Kidney glomerular epithelial cell (primary cell): ENCODE measurements at regions not wholly inside any gene's neighbourhood (a gene's known extent, or its start where the extent isn't known, plus 50 kb on each side); places are given as distances from the start of the nearest gene placed in this dataset.

Experiments
- DNase-seq: peaks from one replicate; lab custom pipeline; 2025; lab: John Stamatoyannopoulos, UW

DNA sequence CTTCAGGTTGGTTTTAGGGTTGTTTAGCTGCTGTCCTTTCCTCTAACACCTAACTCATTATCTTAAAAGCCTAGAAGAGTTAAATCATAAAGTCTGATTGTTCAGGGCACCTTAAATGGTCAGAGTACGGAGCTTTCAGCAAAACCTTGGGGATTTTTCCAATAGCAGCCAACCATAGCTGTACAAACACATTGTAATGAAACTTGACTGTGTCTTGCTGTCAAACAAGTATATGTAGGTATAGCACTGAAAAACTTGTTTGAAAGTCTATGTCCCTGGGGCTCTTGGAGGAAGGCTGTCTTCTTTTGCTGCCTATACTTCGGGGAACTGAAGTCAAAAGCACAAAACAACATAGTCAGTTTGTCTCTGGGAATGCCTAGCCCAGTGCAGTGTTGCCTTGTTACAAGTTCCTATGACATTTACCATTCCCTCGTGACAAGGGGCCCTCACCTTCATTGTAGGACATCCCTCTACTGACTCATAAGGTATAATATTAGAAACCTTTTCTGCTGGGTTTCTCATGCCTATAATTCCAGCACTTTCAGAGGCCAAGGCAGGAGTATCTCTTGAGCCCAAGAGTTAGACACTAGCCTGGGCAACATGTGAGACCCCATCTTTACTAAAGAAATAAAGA lies 474.5 kb upstream of the NBEA start:
- peak; percentile 8 for DNase-seq

DNA sequence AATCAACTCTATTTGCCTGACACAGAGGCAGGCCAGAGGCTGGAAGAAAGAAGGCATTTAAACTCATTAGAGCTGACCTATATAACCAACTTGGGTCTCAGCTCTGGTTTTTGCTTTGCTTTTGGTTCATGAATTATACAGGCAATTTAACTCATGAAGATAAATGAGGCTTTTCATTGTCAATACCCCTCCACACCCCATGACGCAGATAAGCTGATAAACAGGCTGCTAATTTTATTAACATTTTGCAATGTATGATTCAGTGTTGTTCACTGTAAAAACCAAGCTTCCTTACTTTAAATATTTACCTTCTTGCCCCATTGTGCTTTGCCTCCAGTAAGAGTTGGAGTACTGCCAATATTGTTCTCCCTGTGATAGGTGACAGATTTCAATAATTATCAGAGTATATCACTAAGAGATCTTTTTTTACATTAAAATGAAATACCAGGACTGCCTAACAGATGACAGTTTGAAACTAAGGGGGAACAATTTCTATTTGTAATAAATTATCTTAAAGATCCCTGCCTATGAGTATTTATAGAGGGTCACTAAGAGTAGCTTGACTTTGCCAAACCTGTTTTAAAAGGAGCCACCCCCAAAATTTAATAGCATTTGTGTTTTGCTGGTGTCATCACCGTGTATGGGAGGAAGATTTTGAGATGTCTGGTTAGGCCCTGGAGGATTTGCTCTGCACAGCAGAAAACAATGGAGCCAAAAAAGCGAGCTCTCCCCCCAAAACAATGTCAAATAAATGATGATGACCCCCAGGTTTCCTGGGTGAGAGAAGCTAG lies 472.7 kb upstream of the NBEA start:
- peak; percentile 51 for DNase-seq

DNA sequence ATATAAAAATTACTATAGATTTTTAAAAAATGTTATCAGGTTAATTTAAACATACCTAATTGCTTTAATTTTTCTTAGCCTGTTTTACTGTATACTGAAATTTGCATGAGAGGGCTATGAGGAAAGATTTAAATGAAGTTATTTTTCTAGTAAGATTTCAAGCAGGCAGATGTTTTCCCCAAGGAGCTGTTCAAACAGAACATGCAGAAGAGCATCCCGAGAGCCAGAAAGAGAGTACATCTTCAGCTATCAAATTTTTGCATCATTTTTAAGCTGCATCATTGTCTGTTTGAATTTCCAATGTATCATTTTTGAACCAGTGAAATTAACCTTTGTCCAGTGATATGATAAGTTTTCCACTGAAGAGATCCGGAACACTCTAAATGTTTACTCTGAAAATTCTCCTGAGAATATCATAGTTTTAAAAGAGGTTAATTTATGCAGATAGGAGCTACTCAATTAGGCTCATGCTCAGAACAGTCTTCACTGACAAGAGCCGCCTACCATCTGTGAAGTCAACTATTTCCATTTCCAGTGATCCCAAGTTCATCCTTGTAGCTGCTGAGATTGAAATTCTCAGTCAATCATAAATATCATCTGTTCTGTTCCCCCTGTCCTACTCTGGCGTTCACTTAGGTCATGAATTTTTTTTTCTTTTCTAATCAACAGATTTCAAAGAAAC lies 467.7 kb upstream of the NBEA start:
- no peak for DNase-seq

DNA sequence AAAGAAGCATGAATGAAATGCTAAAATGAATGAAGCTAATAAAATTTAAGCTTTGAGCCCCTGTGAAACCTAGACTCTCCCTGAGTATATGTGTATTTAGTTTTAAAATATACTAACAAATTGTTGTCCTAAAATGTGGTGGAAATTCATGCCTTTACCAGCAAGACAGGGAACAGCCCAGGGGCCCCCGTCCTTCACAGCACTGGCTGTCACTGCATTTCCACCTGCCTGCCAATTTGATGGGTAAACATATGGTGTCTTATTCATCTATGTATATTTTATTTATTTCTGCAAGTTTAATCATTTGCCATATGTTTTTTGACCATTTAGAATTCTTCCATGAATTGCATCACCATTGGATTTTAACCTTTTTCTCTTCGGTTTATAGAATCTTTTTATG lies 463.7 kb upstream of the NBEA start:
- DNase-seq = no peak

DNA sequence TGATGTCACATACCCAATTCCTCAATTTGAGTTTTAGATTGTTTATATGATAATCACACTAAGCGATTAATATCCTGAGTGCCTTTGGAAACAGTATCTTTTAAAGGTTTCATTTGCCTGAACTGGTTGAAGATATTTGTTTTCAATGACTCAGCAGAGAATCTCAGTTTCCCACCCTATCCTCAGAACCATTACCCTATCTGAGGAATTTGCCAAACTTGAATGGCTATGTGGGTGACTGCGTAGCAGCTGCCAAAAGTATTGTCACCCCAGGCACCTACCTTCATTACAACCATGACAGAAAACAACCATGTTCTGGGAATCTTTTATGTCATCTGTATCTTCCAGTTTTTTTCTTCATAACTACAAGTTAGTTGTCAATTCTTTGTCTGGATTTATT lies 440.1 kb upstream of the NBEA start:
- no peak for DNase-seq

DNA sequence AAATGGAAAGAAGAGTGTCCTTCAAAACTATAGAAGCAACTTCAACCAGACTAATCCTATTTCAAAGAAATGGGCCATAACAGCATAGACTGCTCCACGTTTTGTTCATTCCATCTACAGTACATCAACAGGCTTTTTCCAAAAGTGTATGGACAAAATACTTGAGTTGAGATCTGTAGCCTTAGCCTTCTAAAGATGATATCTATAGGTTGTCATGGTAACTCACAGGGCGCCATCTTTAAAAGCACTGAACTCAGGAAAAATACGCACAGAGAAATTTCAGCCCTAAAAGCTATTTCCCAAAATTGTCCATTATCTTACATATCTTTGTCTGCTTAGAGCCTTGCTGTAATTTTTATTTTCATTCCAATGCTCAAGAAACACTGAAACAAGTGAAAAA lies 439.4 kb upstream of the NBEA start:
- DNase-seq = no peak

DNA sequence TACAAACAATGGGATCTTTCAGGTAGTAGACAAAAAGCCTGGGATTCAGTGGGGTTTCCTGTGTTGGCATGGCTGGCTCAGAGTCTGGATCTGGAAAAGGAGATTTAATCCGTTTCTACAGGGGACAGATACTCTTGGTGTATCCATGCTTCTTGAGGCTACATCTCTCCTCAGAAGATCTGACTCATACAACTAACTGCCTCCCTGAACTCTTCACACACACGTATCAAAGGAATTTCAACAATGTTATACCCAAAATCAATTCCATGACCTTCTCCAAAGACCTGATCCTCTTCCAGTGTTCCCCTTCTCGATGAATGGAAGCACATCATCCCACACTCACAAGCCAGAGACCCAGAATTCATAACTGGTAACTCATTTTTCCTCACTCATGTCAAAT lies 435.3 kb upstream of the NBEA start:
- peak; percentile 3 for DNase-seq

DNA sequence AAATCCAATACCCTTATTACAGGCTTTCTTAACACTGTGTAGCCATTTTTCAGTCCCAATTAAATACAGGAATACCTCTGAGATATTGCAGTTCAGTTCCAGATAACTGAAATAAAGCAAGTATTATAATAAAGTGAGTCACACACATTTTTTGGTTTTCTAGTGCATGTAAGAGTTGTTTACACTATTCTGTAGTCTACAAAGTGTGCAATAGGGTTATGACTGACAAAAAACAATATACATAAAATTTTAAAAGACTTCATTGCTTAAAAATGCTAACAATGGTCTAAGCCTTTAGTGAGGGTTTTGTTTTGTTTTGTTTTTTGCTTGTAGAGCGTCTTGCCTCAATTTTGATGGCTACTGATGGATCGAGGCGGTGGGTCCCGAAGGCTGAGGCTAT lies 434.4 kb upstream of the NBEA start:
- no peak for DNase-seq

DNA sequence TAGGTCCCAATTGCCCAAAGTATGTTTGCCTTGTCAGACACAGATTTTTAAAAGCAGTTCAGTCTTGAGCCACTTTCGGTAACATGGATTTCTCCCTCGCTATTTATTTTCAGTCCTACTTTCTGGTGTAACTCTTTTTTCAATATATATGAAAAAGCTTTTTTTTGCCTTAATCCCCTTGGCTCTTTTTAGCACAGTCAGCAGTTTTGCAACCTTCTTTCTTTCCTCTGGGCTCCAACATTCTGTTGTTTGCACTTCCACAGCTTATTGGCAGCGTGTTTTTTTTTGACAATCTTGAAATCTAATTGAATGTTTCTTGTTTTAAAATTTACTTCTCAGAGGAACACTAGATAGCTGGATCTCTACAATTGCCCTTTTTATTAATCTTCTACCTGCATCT lies 429.3 kb upstream of the NBEA start:
- DNase-seq = no peak

DNA sequence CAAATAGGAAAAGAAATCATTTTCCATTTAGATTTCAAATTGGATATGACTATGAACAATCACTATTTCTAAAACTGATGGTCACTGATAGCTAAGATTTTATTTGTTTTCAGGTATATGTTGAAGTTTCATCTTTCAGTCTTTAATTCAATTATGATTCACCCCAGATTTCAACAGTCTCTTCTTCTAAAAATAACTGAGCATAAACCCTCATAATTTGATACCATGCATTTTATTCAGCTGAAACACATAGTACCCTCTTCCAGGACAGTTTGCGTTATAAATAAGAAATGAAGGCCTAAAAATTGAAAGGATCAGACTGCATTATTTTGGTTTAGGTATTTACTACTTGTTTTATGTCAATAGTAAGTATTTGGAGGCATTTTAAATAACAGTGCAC lies 428.5 kb upstream of the NBEA start:
- no peak for DNase-seq

DNA sequence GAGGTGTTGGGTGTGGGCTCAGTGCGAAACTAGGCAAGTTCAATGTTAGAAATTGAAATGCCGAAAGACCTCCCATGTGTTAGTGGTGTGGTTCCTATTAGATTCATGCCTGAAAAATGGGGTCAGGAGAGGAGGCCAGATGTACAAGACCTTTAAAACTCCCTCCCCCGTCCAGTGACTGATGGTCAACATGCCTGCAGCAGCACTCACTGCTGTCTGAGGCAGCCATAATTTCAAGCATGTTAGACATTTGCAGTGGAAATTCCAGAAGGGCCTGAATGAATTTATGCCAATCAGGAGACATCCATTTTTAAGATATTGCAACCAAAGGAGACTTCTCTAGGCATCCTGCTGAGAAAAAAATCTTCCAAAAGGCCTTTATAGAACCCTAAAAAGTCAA lies 426.9 kb upstream of the NBEA start:
- no peak for DNase-seq

DNA sequence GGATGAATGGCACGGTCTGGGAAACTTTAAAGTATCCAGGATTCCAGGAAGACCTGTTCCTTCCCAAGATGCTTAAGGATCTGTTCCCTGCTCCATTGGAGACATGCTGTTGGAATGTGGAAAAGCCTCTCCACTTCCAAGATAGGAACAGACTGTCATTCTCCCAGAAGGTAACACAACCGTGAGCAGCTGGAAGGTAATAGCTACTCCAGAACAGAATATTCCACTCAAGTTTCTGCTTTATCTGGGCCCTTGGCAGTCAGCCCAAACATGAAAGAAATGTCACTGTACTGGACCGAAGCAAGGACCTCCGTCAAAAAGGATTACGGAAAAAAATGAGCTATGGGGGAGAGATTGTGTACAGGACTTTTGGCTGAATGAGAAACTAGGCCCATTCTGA lies 420.9 kb upstream of the NBEA start:
- DNase-seq = no peak

DNA sequence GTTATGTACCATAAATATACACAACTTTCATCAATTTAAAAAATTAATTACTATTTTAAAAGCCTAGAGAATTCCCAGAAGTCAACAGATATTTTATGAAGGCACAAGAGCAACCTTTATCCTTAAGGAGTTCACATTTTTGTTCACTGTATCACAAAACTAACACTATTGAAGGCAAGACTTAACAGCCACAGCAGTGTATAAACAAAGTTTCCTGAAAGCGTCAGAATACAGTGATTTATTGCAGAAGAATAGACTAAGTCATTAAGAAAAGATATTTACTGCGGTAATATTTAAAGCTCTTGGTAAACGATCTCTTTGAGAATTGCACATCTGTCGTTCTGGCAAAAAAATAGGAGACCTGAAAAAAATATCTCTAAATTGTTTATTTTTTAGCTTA lies 419.3 kb upstream of the NBEA start:
- peak; percentile 35 for DNase-seq

DNA sequence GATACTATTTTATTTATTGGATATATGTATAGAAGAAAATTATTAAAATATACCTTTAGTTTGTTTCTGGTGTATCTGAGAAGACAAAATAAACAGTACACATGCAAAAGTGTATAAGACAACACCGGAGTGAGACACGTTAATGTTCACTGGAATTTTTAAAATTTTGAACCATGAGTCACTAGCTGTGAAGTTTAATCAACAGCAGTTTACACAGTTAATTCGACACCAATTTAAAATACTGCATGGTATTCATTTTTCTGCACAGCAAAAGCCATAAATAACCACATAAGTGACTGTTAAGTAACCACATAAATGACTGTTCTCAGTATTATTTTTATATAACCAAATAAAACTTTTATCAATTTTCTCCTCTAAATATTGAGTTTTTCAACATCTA lies 418.7 kb upstream of the NBEA start:
- no peak for DNase-seq

DNA sequence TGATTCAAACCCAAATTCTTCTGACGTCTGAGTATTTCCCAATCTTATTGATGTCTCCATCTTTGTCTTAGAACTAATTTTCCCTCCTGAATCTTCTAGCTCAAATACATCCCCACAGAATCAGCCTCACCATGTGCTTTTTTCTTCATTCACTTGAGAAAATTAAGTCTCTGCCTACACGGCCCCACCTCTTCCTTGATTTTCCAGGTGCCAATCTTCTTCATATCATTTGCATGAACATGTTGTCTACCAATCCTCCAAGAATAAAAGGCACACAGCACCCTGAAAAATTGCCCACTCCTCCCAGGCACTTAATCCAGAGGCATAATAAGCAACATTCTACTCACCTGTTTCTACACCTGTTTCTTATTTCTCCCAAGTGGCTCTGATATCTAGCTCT lies 408.1 kb upstream of the NBEA start:
- no peak for DNase-seq

DNA sequence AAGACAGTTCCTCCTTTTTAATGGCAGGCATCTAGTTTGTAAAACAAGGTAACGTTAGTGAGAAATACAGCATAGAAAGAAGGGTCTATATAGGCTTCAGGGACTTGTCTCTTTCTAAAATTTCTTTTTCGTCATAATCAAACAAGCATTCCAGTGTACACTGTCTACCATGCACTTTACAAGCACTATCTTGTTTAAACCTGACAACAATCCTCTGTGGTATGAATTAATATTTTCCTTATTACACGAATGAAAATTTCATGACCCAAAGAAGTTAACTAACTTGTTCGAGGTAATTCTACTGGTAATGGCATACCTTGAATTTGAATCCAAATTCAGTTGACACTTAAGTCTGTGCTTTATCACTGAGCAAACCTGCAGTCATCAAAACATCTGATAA lies 399.7 kb upstream of the NBEA start:
- no peak for DNase-seq

DNA sequence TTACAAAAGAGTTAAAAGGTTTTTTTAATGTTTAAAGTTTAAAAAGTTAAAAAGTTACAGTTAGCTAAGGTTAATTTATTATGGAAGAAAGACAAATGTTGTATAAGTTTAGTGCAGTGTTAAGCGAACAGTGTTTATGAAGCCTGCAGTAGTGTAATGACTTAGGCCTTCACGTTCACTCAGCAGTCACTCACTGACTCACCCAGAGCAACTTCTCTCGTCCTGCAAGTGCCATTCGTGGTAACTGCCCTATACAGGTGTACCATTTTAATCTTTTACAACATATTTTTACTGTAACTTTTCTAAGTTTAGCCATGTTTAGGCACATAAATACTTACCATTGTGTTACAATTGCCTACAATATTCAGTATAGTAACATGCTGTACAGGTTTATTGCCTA lies 398.2 kb upstream of the NBEA start:
- no peak for DNase-seq

DNA sequence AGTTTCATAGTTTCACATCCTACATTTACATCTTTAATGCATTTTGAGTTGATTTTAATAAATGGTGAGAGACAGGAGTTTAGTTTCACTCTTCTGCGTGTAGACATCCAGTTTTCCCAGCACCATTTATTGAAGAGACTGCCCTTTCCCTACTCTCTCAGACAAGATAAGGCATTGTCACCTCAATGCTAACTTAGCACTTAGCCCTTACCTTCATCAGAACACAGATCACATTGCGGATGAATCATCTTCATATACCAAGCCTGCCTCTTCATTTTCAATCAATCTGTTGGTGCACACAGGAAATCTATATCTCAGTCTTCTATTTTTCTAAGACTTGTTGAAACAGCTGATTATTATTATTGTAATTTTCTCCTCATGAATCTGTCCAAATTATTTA lies 396.6 kb upstream of the NBEA start:
- DNase-seq = no peak

DNA sequence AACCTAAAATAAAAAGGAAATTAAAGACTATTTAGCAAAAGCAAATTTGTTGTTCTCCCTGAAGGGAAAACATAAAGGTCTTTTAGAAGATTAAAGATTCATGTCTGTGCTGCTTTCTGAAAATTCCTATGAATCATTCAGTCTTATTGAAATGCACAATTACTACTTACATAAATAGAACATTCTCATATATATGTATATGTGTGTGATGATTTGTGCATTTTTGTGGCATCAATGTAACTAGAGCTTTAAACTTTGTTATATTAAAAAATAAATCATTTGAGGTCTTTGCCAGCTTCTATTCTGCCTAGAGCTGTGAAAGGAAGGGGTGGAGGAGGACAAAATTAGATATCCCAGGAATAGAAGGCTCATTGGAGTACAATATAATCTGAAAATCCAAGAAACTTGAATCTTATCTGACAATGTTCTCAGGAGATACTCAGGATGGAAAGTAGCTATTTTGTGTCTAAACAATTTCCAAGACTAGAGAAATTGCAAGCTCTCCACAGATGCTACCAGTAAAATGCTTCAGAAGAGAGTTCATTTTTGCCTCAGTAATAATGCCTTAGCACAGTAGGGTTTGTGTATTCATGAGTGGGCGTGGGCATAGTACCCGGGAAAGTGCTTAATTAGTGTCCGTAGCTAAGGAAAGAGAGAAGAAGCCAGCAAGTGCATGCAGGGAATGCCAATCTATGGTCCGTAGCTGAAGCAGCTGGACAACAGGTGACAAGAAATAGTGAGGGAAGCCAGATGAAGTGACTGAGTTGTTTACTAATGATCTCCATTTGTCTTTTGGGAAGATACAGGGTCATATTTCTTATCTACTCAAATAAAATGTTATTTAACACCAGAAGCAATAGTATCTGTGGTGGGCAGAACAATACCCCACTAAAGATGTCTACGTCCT lies 395.5 kb upstream of the NBEA start:
- no peak for DNase-seq

DNA sequence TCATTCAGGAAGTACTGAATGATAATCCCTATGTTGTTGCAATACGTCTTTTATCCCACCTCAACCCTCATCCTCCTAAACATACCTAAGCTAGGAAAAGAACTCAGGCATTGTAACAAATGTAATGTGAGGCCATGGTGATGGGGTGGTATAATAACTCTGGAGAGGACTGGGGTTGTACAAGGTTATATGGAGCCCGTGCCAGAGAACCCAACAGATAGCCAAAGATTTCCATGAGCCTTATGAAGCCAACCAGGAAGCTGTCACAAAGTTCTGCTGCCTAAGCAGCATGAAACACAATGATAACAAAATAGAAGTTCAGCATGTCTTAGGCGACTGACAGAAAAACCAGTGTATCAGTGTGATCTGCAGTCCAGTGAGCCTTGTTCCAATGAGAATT lies 394.1 kb upstream of the NBEA start:
- DNase-seq = no peak

DNA sequence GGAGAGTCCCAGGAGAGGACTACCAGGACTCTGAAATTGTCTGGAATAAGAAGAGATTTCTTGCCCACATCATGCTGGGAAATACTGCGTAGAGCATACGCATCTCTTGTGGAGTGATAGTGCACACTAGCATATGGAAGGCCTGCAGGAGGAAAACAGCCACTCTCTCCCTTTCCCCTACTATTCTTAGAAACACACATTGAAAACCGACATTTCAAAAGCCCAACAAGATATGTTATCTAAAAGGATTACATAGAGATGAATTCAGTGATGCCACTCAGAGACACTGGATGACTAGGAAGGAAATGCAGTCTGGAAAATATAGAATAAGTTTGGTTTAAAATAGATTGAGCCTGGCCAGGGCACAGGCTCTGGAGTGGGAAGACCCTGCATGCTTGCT lies 388.7 kb upstream of the NBEA start:
- DNase-seq = no peak

DNA sequence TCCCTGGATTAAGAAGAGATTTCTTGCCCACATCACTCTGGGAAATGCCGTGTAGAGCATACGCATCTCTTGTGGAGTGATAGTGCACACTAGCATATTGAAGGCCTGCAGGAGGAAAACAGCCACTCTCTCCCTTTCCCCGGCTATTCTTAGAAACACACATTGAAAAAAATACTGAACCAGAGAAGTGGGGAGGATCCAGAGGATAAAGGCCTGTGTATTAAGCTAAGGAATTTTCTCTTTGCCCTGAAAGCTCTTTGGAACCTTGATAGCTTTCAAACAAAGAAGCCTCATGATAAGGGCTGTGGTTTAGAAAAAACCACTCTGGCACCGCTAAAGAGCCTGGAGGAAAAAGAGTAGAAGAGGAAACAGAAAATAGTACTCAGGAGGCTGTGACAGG lies 386.1 kb upstream of the NBEA start:
- no peak for DNase-seq
